22Rv1 (cell line): ENCODE measurements at regions not wholly inside any gene's neighbourhood (a gene's known extent, or its start where the extent isn't known, plus 50 kb on each side); places are given as distances from the start of the nearest gene placed in this dataset.

Experiments used
- ZFX ChIP-seq: fragments of 450-650 bp; IDR thresholded peaks from 2 replicates; pipeline ENCODE4 v1.6.1; 2017; ENCODE audit warnings: antibody characterized with exemption, borderline replicate concordance
- TF ChIP-seq, protein P1 (sequence below): fragments of 450-650 bp; IDR thresholded peaks from 2 replicates; pipeline ENCODE4 v1.5.1; 2017; ENCODE audit warnings: mild to moderate bottlenecking

DNA sequence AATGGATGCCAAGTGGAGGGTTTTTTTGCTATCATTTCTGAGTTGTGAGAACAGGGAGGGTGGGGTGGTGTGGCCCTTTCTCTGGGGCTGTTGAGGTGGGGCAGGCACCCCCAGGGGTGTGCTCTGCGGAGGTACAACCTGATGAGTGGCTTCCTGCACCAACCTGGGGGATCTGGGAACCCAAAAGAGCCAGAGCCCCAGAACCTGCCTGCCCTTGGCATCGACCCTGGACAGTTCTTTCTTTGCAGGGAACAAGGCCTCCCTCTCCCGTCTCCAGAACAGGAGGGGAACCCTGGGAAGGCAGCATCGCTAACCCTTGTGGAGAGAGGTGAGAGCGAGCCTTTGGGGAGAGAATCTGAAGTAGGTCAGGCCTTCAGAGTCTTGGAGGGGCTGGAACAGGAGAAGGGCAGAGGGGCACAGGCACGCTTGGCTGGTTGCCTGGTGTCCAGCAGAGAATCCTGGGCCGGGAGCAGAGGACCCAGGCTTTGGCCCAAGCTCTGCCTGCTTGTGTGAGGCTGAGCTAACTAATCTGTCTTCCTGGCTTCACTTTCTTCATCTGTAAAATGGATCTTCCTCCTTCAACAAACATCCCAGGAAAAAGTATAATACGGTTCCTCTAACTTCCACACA, 84.9 kb downstream of the RHOB start:
- TF ChIP-seq, protein P1, sequence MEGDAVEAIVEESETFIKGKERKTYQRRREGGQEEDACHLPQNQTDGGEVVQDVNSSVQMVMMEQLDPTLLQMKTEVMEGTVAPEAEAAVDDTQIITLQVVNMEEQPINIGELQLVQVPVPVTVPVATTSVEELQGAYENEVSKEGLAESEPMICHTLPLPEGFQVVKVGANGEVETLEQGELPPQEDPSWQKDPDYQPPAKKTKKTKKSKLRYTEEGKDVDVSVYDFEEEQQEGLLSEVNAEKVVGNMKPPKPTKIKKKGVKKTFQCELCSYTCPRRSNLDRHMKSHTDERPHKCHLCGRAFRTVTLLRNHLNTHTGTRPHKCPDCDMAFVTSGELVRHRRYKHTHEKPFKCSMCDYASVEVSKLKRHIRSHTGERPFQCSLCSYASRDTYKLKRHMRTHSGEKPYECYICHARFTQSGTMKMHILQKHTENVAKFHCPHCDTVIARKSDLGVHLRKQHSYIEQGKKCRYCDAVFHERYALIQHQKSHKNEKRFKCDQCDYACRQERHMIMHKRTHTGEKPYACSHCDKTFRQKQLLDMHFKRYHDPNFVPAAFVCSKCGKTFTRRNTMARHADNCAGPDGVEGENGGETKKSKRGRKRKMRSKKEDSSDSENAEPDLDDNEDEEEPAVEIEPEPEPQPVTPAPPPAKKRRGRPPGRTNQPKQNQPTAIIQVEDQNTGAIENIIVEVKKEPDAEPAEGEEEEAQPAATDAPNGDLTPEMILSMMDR = no peak
- no peak for TF ChIP-seq ZFX
